H1 (cell line): ENCODE measurements at regions not wholly inside any gene's neighbourhood (a gene's known extent, or its start where the extent isn't known, plus 50 kb on each side); places are given as distances from the start of the nearest gene placed in this dataset.

Experiments
- CTCF ChIA-PET: fragments of 300-600 bp; sonication (Branson Sonifier 250); formaldehyde crosslinking; loops from one replicate; lab custom pipeline; 2021; ENCODE audit not compliant: partially characterized antibody; lab: Charles Lee
- POLR2A ChIA-PET: fragments of 300-600 bp; sonication (Branson Sonifier 250); formaldehyde crosslinking; loops from one replicate; lab custom pipeline; 2021; ENCODE audit warnings: inconsistent platforms; ENCODE audit not compliant: partially characterized antibody; lab: Charles Lee
- DNase-seq, 2 experiments: peaks; one replicate each; pipeline versions ENCODE4 v3.0.0 to v3.0.0-alpha.2; 2010 to 2022; ENCODE audit warnings: low spot score in 2 of 2, low read depth in 1 of 2, mixed read lengths in 1 of 2
- FAIRE-seq: peaks from 2 replicates; lab custom pipeline; 2011; peaks lifted over from hg19 to GRCh38; lab: Jason Lieb, UNC
- H2AFZ ChIP-seq: 2 replicates; pipeline ENCODE4 v1.8.1; 2012; ENCODE audit warnings: low read length, inconsistent platforms
- H2AK5ac ChIP-seq: 2 replicates; pipeline ENCODE4 v1.6.1; 2013; ENCODE audit warnings: low read depth, low read length
- H2BK120ac ChIP-seq: replicated peaks from 2 replicates; pipeline ENCODE3; 2013; ENCODE audit warnings: low read depth, low read length, inconsistent platforms
- H2BK12ac ChIP-seq: 2 replicates; pipeline ENCODE4 v1.6.1; 2013; ENCODE audit warnings: low read depth, low read length
- H2BK15ac ChIP-seq: 2 replicates; pipeline ENCODE4 v1.6.1; 2013; ENCODE audit warnings: low read length
- H2BK20ac ChIP-seq: 2 replicates; pipeline ENCODE4 v1.6.1; 2013; ENCODE audit warnings: low read length
- H2BK5ac ChIP-seq: 2 replicates; pipeline ENCODE4 v1.6.1; 2013; ENCODE audit warnings: low read depth, low read length
- H3K14ac ChIP-seq: 2 replicates; pipeline ENCODE4 v1.6.1; 2013; ENCODE audit warnings: inconsistent platforms; ENCODE audit not compliant: insufficient read length
- H3K18ac ChIP-seq: 2 replicates; pipeline ENCODE4 v1.6.1; 2013; ENCODE audit warnings: low read length; ENCODE audit errors: extremely low read depth
- H3K23ac ChIP-seq: 2 replicates; pipeline ENCODE4 v1.6.1; 2013; ENCODE audit warnings: inconsistent platforms; ENCODE audit not compliant: insufficient read length
- H3K23me2 ChIP-seq: 2 replicates; pipeline ENCODE4 v1.6.1; 2013; ENCODE audit warnings: low read depth, low read length
- H3K27ac ChIP-seq: 2 replicates; pipeline ENCODE4 v1.6.1; 2011; ENCODE audit warnings: low read depth, low read length, inconsistent platforms
- H3K27me3 ChIP-seq, 4 experiments: replicated peaks in 1 of 4; 1 replicate in 1 of 4; 2 replicates in 3 of 4; pipeline versions ENCODE4 v1.6.1 to v1.8.1; 2011 to 2013; ENCODE audit warnings: low read length in 3 of 4, mild to moderate bottlenecking in 3 of 4, inconsistent platforms in 2 of 4, mixed read lengths in 2 of 4, moderate library complexity in 1 of 4; ENCODE audit not compliant: control insufficient read depth in 3 of 4, insufficient read depth in 3 of 4; ENCODE audit errors: extremely low read depth in 1 of 4
- H3K36me3 ChIP-seq, 4 experiments: 2 replicates each; pipeline versions ENCODE4 v1.6.1 to v1.8.1; 2011 to 2013; ENCODE audit warnings: mild to moderate bottlenecking in 4 of 4, low read length in 3 of 4, moderate library complexity in 2 of 4, control low read depth in 1 of 4, inconsistent platforms in 1 of 4; ENCODE audit not compliant: insufficient read depth in 4 of 4, control insufficient read depth in 2 of 4
- H3K4ac ChIP-seq: replicated peaks from 2 replicates; pipeline ENCODE3; 2013; ENCODE audit warnings: low read length, low read depth, mixed read lengths, inconsistent platforms; ENCODE audit not compliant: insufficient read length
- H3K4me1 ChIP-seq, 4 experiments: replicated peaks in 1 of 4; 1 replicate in 1 of 4; 2 replicates in 3 of 4; pipeline versions ENCODE4 v1.6.1 to v1.8.1; 2011 to 2013; ENCODE audit warnings: low read length in 3 of 4, inconsistent platforms in 2 of 4, mixed read lengths in 1 of 4; ENCODE audit not compliant: insufficient read depth in 4 of 4, control insufficient read depth in 3 of 4
- H3K4me2 ChIP-seq, 2 experiments: 2 replicates each; pipeline versions ENCODE4 v1.6.1 to v1.8.1; 2011 to 2013; ENCODE audit warnings: low read depth in 2 of 2, low read length in 2 of 2, control low read depth in 1 of 2, inconsistent platforms in 1 of 2, mild to moderate bottlenecking in 1 of 2; ENCODE audit not compliant: insufficient read depth in 1 of 2
- H3K4me3 ChIP-seq, 4 experiments: fragments of 200-600, 300-600 bp in 1 of 4; sonication (generic), shearing (Covaris generic), sonication (Bioruptor Twin) in 1 of 4; 2 replicates each; pipeline versions ENCODE4 v1.5.1 to v1.8.1; 2011 to 2016; ENCODE audit warnings: low read length in 4 of 4, low read depth in 3 of 4, control low read depth in 2 of 4, inconsistent platforms in 2 of 4, mild to moderate bottlenecking in 2 of 4, mixed read lengths in 1 of 4, moderate library complexity in 1 of 4; ENCODE audit not compliant: insufficient read depth in 2 of 4; ENCODE audit errors: extremely low read depth in 1 of 4
- H3K56ac ChIP-seq: replicated peaks from 2 replicates; pipeline ENCODE3; 2013; ENCODE audit warnings: low read depth, mild to moderate bottlenecking, mixed read lengths, low read length, inconsistent platforms; ENCODE audit not compliant: insufficient read length
- H3K79me1 ChIP-seq: 2 replicates; pipeline ENCODE4 v1.6.1; 2013; ENCODE audit warnings: low read depth, low read length, control low read depth
- H3K79me2 ChIP-seq, 2 experiments: 2 replicates each; pipeline versions ENCODE4 v1.6.1 to v1.8.1; 2012 to 2013; ENCODE audit warnings: low read length in 2 of 2, mild to moderate bottlenecking in 2 of 2, inconsistent platforms in 1 of 2; ENCODE audit not compliant: insufficient read depth in 2 of 2, control insufficient read depth in 1 of 2
- H3K9ac ChIP-seq, 4 experiments: replicated peaks in 1 of 4; 1 replicate in 1 of 4; 2 replicates in 3 of 4; pipeline versions ENCODE4 v1.6.1 to v1.8.1; 2011 to 2013; ENCODE audit warnings: low read depth in 3 of 4, low read length in 3 of 4, control low read depth in 2 of 4, mild to moderate bottlenecking in 2 of 4, moderate library complexity in 2 of 4, inconsistent platforms in 1 of 4; ENCODE audit errors: extremely low read depth in 1 of 4
- H3K9me3 ChIP-seq, 2 experiments: 2 replicates each; pipeline versions ENCODE4 v1.6.1 to v1.8.1; 2012 to 2013; ENCODE audit warnings: mild to moderate bottlenecking in 2 of 2, moderate library complexity in 2 of 2, control low read depth in 1 of 2, inconsistent platforms in 1 of 2, low read depth in 1 of 2, low read length in 1 of 2, mixed read lengths in 1 of 2; ENCODE audit not compliant: insufficient read depth in 2 of 2
- H4K20me1 ChIP-seq, 2 experiments: replicated peaks in 1 of 2; 2 replicates each; pipeline versions ENCODE3 to v1.8.1; 2011 to 2013; ENCODE audit warnings: inconsistent platforms in 2 of 2, low read length in 2 of 2, mild to moderate bottlenecking in 1 of 2; ENCODE audit not compliant: insufficient read depth in 2 of 2, control insufficient read depth in 1 of 2
- H4K5ac ChIP-seq: 2 replicates; pipeline ENCODE4 v1.6.1; 2013; ENCODE audit warnings: low read length, low read depth, mixed read lengths, inconsistent platforms; ENCODE audit not compliant: insufficient read length
- H4K8ac ChIP-seq: 2 replicates; pipeline ENCODE4 v1.8.0; 2013; ENCODE audit warnings: mild to moderate bottlenecking, moderate library complexity, low read length, inconsistent platforms; ENCODE audit not compliant: insufficient read depth; ENCODE audit errors: extremely low read depth
- H4K91ac ChIP-seq: replicated peaks from 2 replicates; pipeline ENCODE3; 2013; ENCODE audit warnings: low read length, mixed read lengths, inconsistent platforms; ENCODE audit not compliant: insufficient read length
- CEBPB ChIP-seq: IDR thresholded peaks from 2 replicates; pipeline ENCODE4 v1.6.1; 2012; ENCODE audit warnings: low read depth, low read length
- FOSL1 ChIP-seq: IDR thresholded peaks from 2 replicates; pipeline ENCODE4 v1.6.1; 2011; ENCODE audit warnings: mild to moderate bottlenecking, low read depth, low read length, moderate library complexity; ENCODE audit not compliant: insufficient read depth
- KDM4A ChIP-seq: IDR thresholded peaks from one replicate; pipeline ENCODE4 v1.7.1; 2012; ENCODE audit warnings: low read depth, mild to moderate bottlenecking, moderate library complexity, low read length, inconsistent platforms; ENCODE audit not compliant: severe bottlenecking
- RXRA ChIP-seq: IDR thresholded peaks from 2 replicates; pipeline ENCODE4 v1.6.1; 2011; ENCODE audit warnings: low read depth, mild to moderate bottlenecking, low read length, moderate library complexity; ENCODE audit not compliant: insufficient read depth
- SIX5 ChIP-seq: IDR thresholded peaks from 2 replicates; pipeline ENCODE4 v1.6.1; 2011; ENCODE audit warnings: mild to moderate bottlenecking, low read depth, low read length
- SP1 ChIP-seq: IDR thresholded peaks from 2 replicates; pipeline ENCODE4 v1.6.1; 2011; ENCODE audit warnings: low read depth, low read length
- TAF1 ChIP-seq: IDR thresholded peaks from 2 replicates; pipeline ENCODE4 v1.6.1; 2011; ENCODE audit warnings: mild to moderate bottlenecking, low read depth, low read length
- WGBS, 2 experiments: shearing (Covaris generic) in 1 of 2; methylation state at CpG; one replicate each; pipeline versions ENCODE4 v1.1.6 to v1.1.7; 2013 to 2015; ENCODE audit warnings: low lambda C conversion rate in 2 of 2, mixed read lengths in 2 of 2, inconsistent platforms in 1 of 2, low coverage in 1 of 2, missing lambda C conversion rate in 1 of 2; ENCODE audit not compliant: insufficient replicate concordance in 2 of 2, insufficient coverage in 1 of 2, insufficient read length in 1 of 2; ENCODE audit errors: extremely low coverage in 1 of 2, missing lambda C conversion rate in 1 of 2; 5-methylcytosine and 5-hydroxymethylcytosine counted together
- TF ChIP-seq, protein P1 (sequence below): IDR thresholded peaks from 2 replicates; pipeline ENCODE4 v1.6.1; 2011; ENCODE audit warnings: low read depth, mild to moderate bottlenecking, low read length; ENCODE audit not compliant: insufficient read depth
- TF ChIP-seq, protein P2 (sequence below), 3 experiments: IDR thresholded peaks; 1 replicate in 2 of 3; 2 replicates in 1 of 3; pipeline versions ENCODE4 v1.5.1 to v1.6.1; 2011; ENCODE audit warnings: low read length in 3 of 3, mild to moderate bottlenecking in 3 of 3, inconsistent platforms in 2 of 3, low read depth in 1 of 3, moderate library complexity in 1 of 3; ENCODE audit not compliant: insufficient read depth in 1 of 3; ENCODE audit errors: control extremely low read depth in 1 of 3
- TF ChIP-seq, protein P3 (sequence below): IDR thresholded peaks from 2 replicates; pipeline ENCODE4 v1.6.1; 2011; ENCODE audit warnings: low read length, improper control_type of control experiment

GRCh38 chr5:68408345-68408871 is 192.9 kb downstream of the PIK3R1 start:
- no peak overlapping the region for H2BK120ac ChIP-seq
- FAIRE-seq, result no peak
- TF ChIP-seq KDM4A (no peak), SP1 (no peak), RXRA (no peak), TAF1 (no peak), FOSL1 (no peak), CEBPB (no peak), SIX5 (no peak)
- TF ChIP-seq, protein P1, sequence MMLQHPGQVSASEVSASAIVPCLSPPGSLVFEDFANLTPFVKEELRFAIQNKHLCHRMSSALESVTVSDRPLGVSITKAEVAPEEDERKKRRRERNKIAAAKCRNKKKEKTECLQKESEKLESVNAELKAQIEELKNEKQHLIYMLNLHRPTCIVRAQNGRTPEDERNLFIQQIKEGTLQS, result no peak
- TF ChIP-seq, protein P2, sequence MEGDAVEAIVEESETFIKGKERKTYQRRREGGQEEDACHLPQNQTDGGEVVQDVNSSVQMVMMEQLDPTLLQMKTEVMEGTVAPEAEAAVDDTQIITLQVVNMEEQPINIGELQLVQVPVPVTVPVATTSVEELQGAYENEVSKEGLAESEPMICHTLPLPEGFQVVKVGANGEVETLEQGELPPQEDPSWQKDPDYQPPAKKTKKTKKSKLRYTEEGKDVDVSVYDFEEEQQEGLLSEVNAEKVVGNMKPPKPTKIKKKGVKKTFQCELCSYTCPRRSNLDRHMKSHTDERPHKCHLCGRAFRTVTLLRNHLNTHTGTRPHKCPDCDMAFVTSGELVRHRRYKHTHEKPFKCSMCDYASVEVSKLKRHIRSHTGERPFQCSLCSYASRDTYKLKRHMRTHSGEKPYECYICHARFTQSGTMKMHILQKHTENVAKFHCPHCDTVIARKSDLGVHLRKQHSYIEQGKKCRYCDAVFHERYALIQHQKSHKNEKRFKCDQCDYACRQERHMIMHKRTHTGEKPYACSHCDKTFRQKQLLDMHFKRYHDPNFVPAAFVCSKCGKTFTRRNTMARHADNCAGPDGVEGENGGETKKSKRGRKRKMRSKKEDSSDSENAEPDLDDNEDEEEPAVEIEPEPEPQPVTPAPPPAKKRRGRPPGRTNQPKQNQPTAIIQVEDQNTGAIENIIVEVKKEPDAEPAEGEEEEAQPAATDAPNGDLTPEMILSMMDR (IDR thresholded peaks at IDR 0.05; ENCODE audit: control extremely low read depth in 1 of 3, insufficient read depth in 1 of 3, low read depth in 1 of 3, low read length in 3 of 3), result no peak
- TF ChIP-seq, protein P3, sequence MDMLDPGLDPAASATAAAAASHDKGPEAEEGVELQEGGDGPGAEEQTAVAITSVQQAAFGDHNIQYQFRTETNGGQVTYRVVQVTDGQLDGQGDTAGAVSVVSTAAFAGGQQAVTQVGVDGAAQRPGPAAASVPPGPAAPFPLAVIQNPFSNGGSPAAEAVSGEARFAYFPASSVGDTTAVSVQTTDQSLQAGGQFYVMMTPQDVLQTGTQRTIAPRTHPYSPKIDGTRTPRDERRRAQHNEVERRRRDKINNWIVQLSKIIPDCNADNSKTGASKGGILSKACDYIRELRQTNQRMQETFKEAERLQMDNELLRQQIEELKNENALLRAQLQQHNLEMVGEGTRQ, result no peak

More at GRCh38 chr5:68408345-68408871, 192.9 kb downstream of the PIK3R1 start:
- H3K27me3 ChIP-seq, result no peaks in the 10 kb centered on the region
- WGBS, 2 experiments, result 83% methylated on average over 3 of the region's 3 CpGs; no CpG with 5 or more reads in 1 of the 2 experiments
- ChIA-PET CTCF (interaction anchor here (0.7 kb wide), 1 partner anchor 46 kb away, joined by 3 read pairs; no protein-coding TSS in a partner anchor), POLR2A (no interaction called here)
- H3K4me1 ChIP-seq, result peaks cover 0 to 9% (median 6%) of the 10 kb centered on the region in 4 experiments; a peak in 5 of 7 replicates
- no peak overlapping the region for H3K4me3 ChIP-seq
- H3K79me2 ChIP-seq, result no peaks in the 10 kb centered on the region
- H2AFZ ChIP-seq, result no peak overlapping the region
- H3K79me1 ChIP-seq, result no peaks in the 10 kb centered on the region
- H4K91ac ChIP-seq, result no peak overlapping the region
- no peak for DNase-seq
- no peak overlapping the region for H3K23ac ChIP-seq
- no peak overlapping the region for H3K56ac ChIP-seq
- no peaks in the 10 kb centered on the region for H3K9me3 ChIP-seq
- H3K9ac ChIP-seq, result no peak overlapping the region
- H4K20me1 ChIP-seq, result no peaks in the 10 kb centered on the region
- H3K4me2 ChIP-seq, result no peak overlapping the region
- no peak overlapping the region for H2AK5ac ChIP-seq
- no peaks in the 10 kb centered on the region for H3K23me2 ChIP-seq
- H2BK20ac ChIP-seq, result no peak overlapping the region
- no peaks in the 10 kb centered on the region for H3K36me3 ChIP-seq
- no peak overlapping the region for H4K5ac ChIP-seq
- no peak overlapping the region for H3K14ac ChIP-seq
- no peak overlapping the region for H3K18ac ChIP-seq
- no peak overlapping the region for H3K4ac ChIP-seq
- H2BK15ac ChIP-seq, result no peak overlapping the region
- H2BK12ac ChIP-seq, result no peak overlapping the region
- H2BK5ac ChIP-seq, result no peak overlapping the region
- no peak overlapping the region for H4K8ac ChIP-seq
- no peak overlapping the region for H3K27ac ChIP-seq
